WTC11 (cell line): ENCODE measurements at regions not wholly inside any gene's neighbourhood (a gene's known extent, or its start where the extent isn't known, plus 50 kb on each side); places are given as distances from the start of the nearest gene placed in this dataset.

Source experiments
- ATAC-seq: fragments of 200-7000 bp; cut with Tn5 transposase; 2 replicates; pipeline ENCODE4 v1.10.0; 2021; ENCODE audit warnings: mild to moderate bottlenecking, moderate library complexity
- CTCF ChIA-PET: fragments of 300-600 bp; sonication (Branson Sonifier 250); formaldehyde crosslinking; loops from one replicate; lab custom pipeline; 2021; ENCODE audit warnings: antibody characterized with exemption; lab: Charles Lee
- POLR2A ChIA-PET: fragments of 350-600 bp; sonication (Branson Sonifier 250); formaldehyde crosslinking; loops from one replicate; lab custom pipeline; 2021; ENCODE audit warnings: antibody characterized with exemption; lab: Charles Lee
- DNase-seq: peaks from one replicate; pipeline ENCODE4 v3.0.0; 2021; ENCODE audit warnings: low spot score
- H3K27ac Mint-ChIP-seq: 2 replicates; pipeline ENCODE4 v1.8.0; 2021; ENCODE audit warnings: mixed read lengths
- H3K27me3 Mint-ChIP-seq: 2 replicates; pipeline ENCODE4 v1.8.0; 2021; ENCODE audit warnings: low read depth, mild to moderate bottlenecking, moderate library complexity, mixed read lengths
- H3K36me3 Mint-ChIP-seq: 2 replicates; pipeline ENCODE4 v1.8.0; 2021; ENCODE audit warnings: mixed read lengths
- H3K4me1 Mint-ChIP-seq: 2 replicates; pipeline ENCODE4 v1.8.0; 2022; ENCODE audit warnings: mixed read lengths
- H3K4me3 Mint-ChIP-seq: 2 replicates; pipeline ENCODE4 v1.8.0; 2021; ENCODE audit warnings: mild to moderate bottlenecking, moderate library complexity, mixed read lengths
- H3K9me3 Mint-ChIP-seq: 2 replicates; pipeline ENCODE4 v1.8.0; 2021; ENCODE audit warnings: mixed read lengths
- ELF4 ChIP-seq: sonication (generic); formaldehyde crosslinking; IDR thresholded peaks from 2 replicates; pipeline ENCODE4 v1.8.1; 2022; ENCODE audit warnings: low read depth, mild to moderate bottlenecking, moderate library complexity, missing genetic modification reagents
- ETV6 ChIP-seq: sonication (generic); formaldehyde crosslinking; IDR thresholded peaks from 2 replicates; pipeline ENCODE4 v1.8.1; 2022; ENCODE audit warnings: mild to moderate bottlenecking, missing genetic modification reagents
- HMGA2 ChIP-seq: fragments of 250-450 bp; sonication (Bioruptor Pico); IDR thresholded peaks from 2 replicates; pipeline ENCODE4 v1.4.0; 2021; ENCODE audit warnings: mild to moderate bottlenecking, moderate library complexity
- KAT7 ChIP-seq: sonication (generic); formaldehyde crosslinking; IDR thresholded peaks from 2 replicates; pipeline ENCODE4 v1.8.1; 2023; ENCODE audit warnings: missing genetic modification reagents, mild to moderate bottlenecking, borderline replicate concordance
- NR1H2 ChIP-seq: sonication (generic); formaldehyde crosslinking; IDR thresholded peaks from 2 replicates; pipeline ENCODE4 v1.9.0; 2021; ENCODE audit warnings: mild to moderate bottlenecking, moderate library complexity, missing genetic modification reagents
- PRRX2 ChIP-seq: fragments of 250-450 bp; sonication (Bioruptor Pico); IDR thresholded peaks from 2 replicates; pipeline ENCODE4 v1.8.0; 2021; ENCODE audit warnings: mild to moderate bottlenecking
- TP53 ChIP-seq: sonication (generic); formaldehyde crosslinking; IDR thresholded peaks from 2 replicates; pipeline ENCODE4 v1.8.1; 2023; ENCODE audit warnings: mild to moderate bottlenecking, missing genetic modification reagents
- ZNF138 ChIP-seq: sonication (generic); formaldehyde crosslinking; conservative IDR thresholded peaks from 2 replicates; pipeline ENCODE4 v1.8.1; 2022; ENCODE audit warnings: mild to moderate bottlenecking, moderate library complexity, missing genetic modification reagents
- ZNF232 ChIP-seq: sonication (generic); formaldehyde crosslinking; IDR thresholded peaks from 2 replicates; pipeline ENCODE4 v1.8.0; 2022; ENCODE audit warnings: mild to moderate bottlenecking, missing genetic modification reagents
- ZNF671 ChIP-seq: fragments of 250-450 bp; sonication (Bioruptor Pico); IDR thresholded peaks from 2 replicates; pipeline ENCODE4 v1.8.0; 2021; ENCODE audit warnings: mild to moderate bottlenecking
- TF ChIP-seq, protein P1 (sequence below): fragments of 250-450 bp; sonication (Bioruptor Pico); IDR thresholded peaks from 2 replicates; pipeline ENCODE4 v1.9.0; 2021; ENCODE audit warnings: mild to moderate bottlenecking
- TF ChIP-seq, protein P2 (sequence below): fragments of 250-450 bp; sonication (Bioruptor Pico); IDR thresholded peaks from 2 replicates; pipeline ENCODE4 v1.9.0; 2021; ENCODE audit warnings: mild to moderate bottlenecking, borderline replicate concordance
- TF ChIP-seq, protein P3 (sequence below): sonication (generic); formaldehyde crosslinking; IDR thresholded peaks from 2 replicates; pipeline ENCODE4 v1.8.1; 2022; ENCODE audit warnings: low read depth, missing genetic modification reagents, borderline replicate concordance
- TF ChIP-seq, protein P4 (sequence below): sonication (generic); formaldehyde crosslinking; IDR thresholded peaks from 2 replicates; pipeline ENCODE4 v1.8.0; 2022; ENCODE audit warnings: mild to moderate bottlenecking, missing genetic modification reagents
- TF ChIP-seq, protein P5 (sequence below): fragments of 250-450 bp; sonication (Bioruptor Pico); IDR thresholded peaks from 2 replicates; pipeline ENCODE4 v2.1.2; 2022; ENCODE audit warnings: mild to moderate bottlenecking, moderate library complexity
- TF ChIP-seq, protein P6 (sequence below): sonication (generic); formaldehyde crosslinking; IDR thresholded peaks from 2 replicates; pipeline ENCODE4 v1.8.1; 2023; ENCODE audit warnings: mild to moderate bottlenecking, moderate library complexity, missing genetic modification reagents
- TF ChIP-seq, protein P7 (sequence below): sonication (generic); formaldehyde crosslinking; IDR thresholded peaks from 2 replicates; pipeline ENCODE4 v1.8.1; 2023; ENCODE audit warnings: mild to moderate bottlenecking, missing genetic modification reagents, moderate library complexity
- TF ChIP-seq, protein P8 (sequence below): sonication (generic); formaldehyde crosslinking; IDR thresholded peaks from 2 replicates; pipeline ENCODE4 v1.8.0; 2022; ENCODE audit warnings: missing genetic modification reagents

DNA sequence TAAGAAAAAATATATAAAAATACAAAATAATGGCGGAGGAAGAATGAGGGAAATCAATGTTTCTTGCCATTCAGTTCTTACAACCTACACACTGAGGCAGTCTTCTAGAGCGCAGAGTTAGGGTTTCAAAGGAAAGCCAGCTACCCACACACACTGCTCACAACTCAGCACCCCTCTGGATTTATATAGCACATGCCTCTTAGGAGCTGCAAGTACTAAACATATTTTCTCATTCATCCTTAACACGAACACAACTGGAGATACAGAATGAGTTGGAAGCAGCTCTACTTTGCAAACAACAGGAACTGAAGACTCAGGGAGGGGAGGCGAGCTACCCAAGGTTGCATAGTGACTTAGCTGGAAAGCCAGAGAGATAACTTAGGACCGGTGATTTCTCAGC, 293.8 kb downstream of the CTTN start (continued):
- TF ChIP-seq, protein P1, sequence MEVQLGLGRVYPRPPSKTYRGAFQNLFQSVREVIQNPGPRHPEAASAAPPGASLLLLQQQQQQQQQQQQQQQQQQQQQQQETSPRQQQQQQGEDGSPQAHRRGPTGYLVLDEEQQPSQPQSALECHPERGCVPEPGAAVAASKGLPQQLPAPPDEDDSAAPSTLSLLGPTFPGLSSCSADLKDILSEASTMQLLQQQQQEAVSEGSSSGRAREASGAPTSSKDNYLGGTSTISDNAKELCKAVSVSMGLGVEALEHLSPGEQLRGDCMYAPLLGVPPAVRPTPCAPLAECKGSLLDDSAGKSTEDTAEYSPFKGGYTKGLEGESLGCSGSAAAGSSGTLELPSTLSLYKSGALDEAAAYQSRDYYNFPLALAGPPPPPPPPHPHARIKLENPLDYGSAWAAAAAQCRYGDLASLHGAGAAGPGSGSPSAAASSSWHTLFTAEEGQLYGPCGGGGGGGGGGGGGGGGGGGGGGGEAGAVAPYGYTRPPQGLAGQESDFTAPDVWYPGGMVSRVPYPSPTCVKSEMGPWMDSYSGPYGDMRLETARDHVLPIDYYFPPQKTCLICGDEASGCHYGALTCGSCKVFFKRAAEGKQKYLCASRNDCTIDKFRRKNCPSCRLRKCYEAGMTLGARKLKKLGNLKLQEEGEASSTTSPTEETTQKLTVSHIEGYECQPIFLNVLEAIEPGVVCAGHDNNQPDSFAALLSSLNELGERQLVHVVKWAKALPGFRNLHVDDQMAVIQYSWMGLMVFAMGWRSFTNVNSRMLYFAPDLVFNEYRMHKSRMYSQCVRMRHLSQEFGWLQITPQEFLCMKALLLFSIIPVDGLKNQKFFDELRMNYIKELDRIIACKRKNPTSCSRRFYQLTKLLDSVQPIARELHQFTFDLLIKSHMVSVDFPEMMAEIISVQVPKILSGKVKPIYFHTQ (CRISPR knock-in tag), result no peak
- TF ChIP-seq KAT7 (CRISPR knock-in tag) (no peak), HMGA2 (CRISPR knock-in tag) (no peak), ZNF232 (CRISPR knock-in tag) (no peak), ZNF671 (CRISPR knock-in tag) (no peak)
- TF ChIP-seq, protein P2, sequence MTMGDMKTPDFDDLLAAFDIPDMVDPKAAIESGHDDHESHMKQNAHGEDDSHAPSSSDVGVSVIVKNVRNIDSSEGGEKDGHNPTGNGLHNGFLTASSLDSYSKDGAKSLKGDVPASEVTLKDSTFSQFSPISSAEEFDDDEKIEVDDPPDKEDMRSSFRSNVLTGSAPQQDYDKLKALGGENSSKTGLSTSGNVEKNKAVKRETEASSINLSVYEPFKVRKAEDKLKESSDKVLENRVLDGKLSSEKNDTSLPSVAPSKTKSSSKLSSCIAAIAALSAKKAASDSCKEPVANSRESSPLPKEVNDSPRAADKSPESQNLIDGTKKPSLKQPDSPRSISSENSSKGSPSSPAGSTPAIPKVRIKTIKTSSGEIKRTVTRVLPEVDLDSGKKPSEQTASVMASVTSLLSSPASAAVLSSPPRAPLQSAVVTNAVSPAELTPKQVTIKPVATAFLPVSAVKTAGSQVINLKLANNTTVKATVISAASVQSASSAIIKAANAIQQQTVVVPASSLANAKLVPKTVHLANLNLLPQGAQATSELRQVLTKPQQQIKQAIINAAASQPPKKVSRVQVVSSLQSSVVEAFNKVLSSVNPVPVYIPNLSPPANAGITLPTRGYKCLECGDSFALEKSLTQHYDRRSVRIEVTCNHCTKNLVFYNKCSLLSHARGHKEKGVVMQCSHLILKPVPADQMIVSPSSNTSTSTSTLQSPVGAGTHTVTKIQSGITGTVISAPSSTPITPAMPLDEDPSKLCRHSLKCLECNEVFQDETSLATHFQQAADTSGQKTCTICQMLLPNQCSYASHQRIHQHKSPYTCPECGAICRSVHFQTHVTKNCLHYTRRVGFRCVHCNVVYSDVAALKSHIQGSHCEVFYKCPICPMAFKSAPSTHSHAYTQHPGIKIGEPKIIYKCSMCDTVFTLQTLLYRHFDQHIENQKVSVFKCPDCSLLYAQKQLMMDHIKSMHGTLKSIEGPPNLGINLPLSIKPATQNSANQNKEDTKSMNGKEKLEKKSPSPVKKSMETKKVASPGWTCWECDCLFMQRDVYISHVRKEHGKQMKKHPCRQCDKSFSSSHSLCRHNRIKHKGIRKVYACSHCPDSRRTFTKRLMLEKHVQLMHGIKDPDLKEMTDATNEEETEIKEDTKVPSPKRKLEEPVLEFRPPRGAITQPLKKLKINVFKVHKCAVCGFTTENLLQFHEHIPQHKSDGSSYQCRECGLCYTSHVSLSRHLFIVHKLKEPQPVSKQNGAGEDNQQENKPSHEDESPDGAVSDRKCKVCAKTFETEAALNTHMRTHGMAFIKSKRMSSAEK, result no peak

DNA sequence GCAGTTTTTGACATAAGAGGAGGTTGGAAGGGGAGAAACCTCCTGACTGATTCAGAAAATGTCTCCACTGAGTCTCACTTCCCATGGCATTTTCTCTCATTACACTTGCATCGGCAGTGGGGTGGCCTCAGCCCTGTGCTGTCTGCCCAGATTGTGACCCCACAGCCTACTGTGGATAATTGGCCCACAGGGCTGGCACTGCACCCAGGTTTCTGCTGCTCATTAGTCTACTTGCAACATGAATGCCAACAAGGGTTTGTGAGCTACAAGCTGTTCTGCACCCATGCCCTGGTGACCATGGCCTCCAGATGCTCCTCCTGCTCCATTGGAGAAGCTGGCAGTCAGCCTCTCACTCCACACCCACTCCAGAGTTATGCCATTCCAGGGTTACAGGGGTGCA, 296.0 kb downstream of the CTTN start:
- H3K4me1 Mint-ChIP-seq, result peaks cover 15% of the 10 kb centered on the region
- peaks cover 12% of the 10 kb centered on the region for H3K9me3 Mint-ChIP-seq
- peaks cover 14% of the 10 kb centered on the region for H3K36me3 Mint-ChIP-seq
- no peak for ATAC-seq
- ChIA-PET POLR2A (no interaction called here), CTCF (no interaction called here)
- no peak for DNase-seq
- no peaks in the 10 kb centered on the region for H3K27me3 Mint-ChIP-seq
- no peak overlapping the region for H3K4me3 Mint-ChIP-seq
- H3K27ac Mint-ChIP-seq, result no peak overlapping the region
- TF ChIP-seq ETV6 (CRISPR knock-in tag) (no peak), ELF4 (CRISPR knock-in tag) (no peak), PRRX2 (CRISPR knock-in tag) (no peak), ZNF138 (CRISPR knock-in tag) (no peak), TP53 (CRISPR knock-in tag) (no peak), NR1H2 (CRISPR knock-in tag) (no peak)
- TF ChIP-seq, protein P3, sequence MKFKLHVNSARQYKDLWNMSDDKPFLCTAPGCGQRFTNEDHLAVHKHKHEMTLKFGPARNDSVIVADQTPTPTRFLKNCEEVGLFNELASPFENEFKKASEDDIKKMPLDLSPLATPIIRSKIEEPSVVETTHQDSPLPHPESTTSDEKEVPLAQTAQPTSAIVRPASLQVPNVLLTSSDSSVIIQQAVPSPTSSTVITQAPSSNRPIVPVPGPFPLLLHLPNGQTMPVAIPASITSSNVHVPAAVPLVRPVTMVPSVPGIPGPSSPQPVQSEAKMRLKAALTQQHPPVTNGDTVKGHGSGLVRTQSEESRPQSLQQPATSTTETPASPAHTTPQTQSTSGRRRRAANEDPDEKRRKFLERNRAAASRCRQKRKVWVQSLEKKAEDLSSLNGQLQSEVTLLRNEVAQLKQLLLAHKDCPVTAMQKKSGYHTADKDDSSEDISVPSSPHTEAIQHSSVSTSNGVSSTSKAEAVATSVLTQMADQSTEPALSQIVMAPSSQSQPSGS, result no peak
- TF ChIP-seq, protein P4, sequence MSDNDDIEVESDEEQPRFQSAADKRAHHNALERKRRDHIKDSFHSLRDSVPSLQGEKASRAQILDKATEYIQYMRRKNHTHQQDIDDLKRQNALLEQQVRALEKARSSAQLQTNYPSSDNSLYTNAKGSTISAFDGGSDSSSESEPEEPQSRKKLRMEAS (CRISPR knock-in tag), result no peak
- TF ChIP-seq, protein P5, sequence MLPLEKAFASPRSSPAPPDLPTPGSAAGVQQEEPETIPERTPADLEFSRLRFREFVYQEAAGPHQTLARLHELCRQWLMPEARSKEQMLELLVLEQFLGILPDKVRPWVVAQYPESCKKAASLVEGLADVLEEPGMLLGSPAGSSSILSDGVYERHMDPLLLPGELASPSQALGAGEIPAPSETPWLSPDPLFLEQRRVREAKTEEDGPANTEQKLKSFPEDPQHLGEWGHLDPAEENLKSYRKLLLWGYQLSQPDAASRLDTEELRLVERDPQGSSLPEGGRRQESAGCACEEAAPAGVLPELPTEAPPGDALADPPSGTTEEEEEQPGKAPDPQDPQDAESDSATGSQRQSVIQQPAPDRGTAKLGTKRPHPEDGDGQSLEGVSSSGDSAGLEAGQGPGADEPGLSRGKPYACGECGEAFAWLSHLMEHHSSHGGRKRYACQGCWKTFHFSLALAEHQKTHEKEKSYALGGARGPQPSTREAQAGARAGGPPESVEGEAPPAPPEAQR (CRISPR knock-in tag), result no peak
- TF ChIP-seq, protein P6, sequence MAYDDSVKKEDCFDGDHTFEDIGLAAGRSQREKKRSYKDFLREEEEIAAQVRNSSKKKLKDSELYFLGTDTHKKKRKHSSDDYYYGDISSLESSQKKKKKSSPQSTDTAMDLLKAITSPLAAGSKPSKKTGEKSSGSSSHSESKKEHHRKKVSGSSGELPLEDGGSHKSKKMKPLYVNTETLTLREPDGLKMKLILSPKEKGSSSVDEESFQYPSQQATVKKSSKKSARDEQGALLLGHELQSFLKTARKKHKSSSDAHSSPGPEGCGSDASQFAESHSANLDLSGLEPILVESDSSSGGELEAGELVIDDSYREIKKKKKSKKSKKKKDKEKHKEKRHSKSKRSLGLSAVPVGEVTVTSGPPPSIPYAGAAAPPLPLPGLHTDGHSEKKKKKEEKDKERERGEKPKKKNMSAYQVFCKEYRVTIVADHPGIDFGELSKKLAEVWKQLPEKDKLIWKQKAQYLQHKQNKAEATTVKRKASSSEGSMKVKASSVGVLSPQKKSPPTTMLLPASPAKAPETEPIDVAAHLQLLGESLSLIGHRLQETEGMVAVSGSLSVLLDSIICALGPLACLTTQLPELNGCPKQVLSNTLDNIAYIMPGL (CRISPR knock-in tag), result no peak
- TF ChIP-seq, protein P7, sequence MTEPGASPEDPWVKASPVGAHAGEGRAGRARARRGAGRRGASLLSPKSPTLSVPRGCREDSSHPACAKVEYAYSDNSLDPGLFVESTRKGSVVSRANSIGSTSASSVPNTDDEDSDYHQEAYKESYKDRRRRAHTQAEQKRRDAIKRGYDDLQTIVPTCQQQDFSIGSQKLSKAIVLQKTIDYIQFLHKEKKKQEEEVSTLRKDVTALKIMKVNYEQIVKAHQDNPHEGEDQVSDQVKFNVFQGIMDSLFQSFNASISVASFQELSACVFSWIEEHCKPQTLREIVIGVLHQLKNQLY (CRISPR knock-in tag), result no peak
- TF ChIP-seq, protein P8, sequence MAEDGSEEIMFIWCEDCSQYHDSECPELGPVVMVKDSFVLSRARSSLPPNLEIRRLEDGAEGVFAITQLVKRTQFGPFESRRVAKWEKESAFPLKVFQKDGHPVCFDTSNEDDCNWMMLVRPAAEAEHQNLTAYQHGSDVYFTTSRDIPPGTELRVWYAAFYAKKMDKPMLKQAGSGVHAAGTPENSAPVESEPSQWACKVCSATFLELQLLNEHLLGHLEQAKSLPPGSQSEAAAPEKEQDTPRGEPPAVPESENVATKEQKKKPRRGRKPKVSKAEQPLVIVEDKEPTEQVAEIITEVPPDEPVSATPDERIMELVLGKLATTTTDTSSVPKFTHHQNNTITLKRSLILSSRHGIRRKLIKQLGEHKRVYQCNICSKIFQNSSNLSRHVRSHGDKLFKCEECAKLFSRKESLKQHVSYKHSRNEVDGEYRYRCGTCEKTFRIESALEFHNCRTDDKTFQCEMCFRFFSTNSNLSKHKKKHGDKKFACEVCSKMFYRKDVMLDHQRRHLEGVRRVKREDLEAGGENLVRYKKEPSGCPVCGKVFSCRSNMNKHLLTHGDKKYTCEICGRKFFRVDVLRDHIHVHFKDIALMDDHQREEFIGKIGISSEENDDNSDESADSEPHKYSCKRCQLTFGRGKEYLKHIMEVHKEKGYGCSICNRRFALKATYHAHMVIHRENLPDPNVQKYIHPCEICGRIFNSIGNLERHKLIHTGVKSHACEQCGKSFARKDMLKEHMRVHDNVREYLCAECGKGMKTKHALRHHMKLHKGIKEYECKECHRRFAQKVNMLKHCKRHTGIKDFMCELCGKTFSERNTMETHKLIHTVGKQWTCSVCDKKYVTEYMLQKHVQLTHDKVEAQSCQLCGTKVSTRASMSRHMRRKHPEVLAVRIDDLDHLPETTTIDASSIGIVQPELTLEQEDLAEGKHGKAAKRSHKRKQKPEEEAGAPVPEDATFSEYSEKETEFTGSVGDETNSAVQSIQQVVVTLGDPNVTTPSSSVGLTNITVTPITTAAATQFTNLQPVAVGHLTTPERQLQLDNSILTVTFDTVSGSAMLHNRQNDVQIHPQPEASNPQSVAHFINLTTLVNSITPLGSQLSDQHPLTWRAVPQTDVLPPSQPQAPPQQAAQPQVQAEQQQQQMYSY (CRISPR knock-in tag), result no peak
